ENCODE measurements at regions not wholly inside any gene's neighbourhood (a gene's known extent, or its start where the extent isn't known, plus 50 kb on each side); places are given as distances from the start of the nearest gene placed in this dataset.

GRCh38 chr20:50293284-50294139 lies 102.9 kb downstream of the CEBPB start:
- TF ChIP-seq, protein P1, sequence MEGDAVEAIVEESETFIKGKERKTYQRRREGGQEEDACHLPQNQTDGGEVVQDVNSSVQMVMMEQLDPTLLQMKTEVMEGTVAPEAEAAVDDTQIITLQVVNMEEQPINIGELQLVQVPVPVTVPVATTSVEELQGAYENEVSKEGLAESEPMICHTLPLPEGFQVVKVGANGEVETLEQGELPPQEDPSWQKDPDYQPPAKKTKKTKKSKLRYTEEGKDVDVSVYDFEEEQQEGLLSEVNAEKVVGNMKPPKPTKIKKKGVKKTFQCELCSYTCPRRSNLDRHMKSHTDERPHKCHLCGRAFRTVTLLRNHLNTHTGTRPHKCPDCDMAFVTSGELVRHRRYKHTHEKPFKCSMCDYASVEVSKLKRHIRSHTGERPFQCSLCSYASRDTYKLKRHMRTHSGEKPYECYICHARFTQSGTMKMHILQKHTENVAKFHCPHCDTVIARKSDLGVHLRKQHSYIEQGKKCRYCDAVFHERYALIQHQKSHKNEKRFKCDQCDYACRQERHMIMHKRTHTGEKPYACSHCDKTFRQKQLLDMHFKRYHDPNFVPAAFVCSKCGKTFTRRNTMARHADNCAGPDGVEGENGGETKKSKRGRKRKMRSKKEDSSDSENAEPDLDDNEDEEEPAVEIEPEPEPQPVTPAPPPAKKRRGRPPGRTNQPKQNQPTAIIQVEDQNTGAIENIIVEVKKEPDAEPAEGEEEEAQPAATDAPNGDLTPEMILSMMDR (IDR thresholded peaks at IDR 0.05; ENCODE audit: low read depth, low read length), result no peak
- no peak for TF ChIP-seq POLR2A (IDR thresholded peaks at IDR 0.05; ENCODE audit: extremely low read depth, insufficient read length)
- TF ChIP-seq MAX (IDR thresholded peaks at IDR 0.05; ENCODE audit: low read depth, low read length), result no peak

All from NB4 (cell line).